HG03342 (cell line): ENCODE measurements at regions not wholly inside any gene's neighbourhood (a gene's known extent, or its start where the extent isn't known, plus 50 kb on each side); places are given as distances from the start of the nearest gene placed in this dataset.

ENCODE experiments used
- ATAC-seq: cut with Tn5 transposase; IDR thresholded peaks from one replicate; pipeline ENCODE4 v1.9.1; 2021; ENCODE audit warnings: mild to moderate bottlenecking, moderate library complexity; ENCODE audit not compliant: unreplicated experiment

- no peak for ATAC-seq
These were observed 491.3 kb downstream of the OTOL1 start for GRCh38 chr3:161987933-161988332.

GRCh38 chr3:161989012-161989411 lies 492.4 kb downstream of the OTOL1 start:
- ATAC-seq = no peak

GRCh38 chr3:161990036-161990435 lies 493.4 kb downstream of the OTOL1 start:
- ATAC-seq = no peak

- no peak for ATAC-seq
These were observed 495.4 kb downstream of the OTOL1 start for GRCh38 chr3:161991901-161992540.

GRCh38 chr3:161999846-162000245 lies 503.2 kb downstream of the OTOL1 start:
- no peak for ATAC-seq

- no peak for ATAC-seq
These were observed 511.1 kb downstream of the OTOL1 start for GRCh38 chr3:162007722-162008121.

- no peak for ATAC-seq
These were observed 516.0 kb downstream of the OTOL1 start for GRCh38 chr3:162012633-162013032.

- no peak for ATAC-seq
These were observed 517.7 kb downstream of the OTOL1 start for GRCh38 chr3:162014284-162014683.

- ATAC-seq = no peak
These were observed 519.2 kb downstream of the OTOL1 start for GRCh38 chr3:162015856-162016255.

GRCh38 chr3:162019817-162020216 lies 523.2 kb downstream of the OTOL1 start:
- no peak for ATAC-seq

GRCh38 chr3:162021206-162021605 lies 524.6 kb downstream of the OTOL1 start:
- no peak for ATAC-seq

- ATAC-seq = no peak
These were observed 526.3 kb downstream of the OTOL1 start for GRCh38 chr3:162022911-162023310.

GRCh38 chr3:162029736-162030135 lies 533.1 kb downstream of the OTOL1 start:
- no peak for ATAC-seq

- no peak for ATAC-seq
These were observed 537.8 kb downstream of the OTOL1 start for GRCh38 chr3:162034368-162034767.

- ATAC-seq = no peak
These were observed 545.0 kb downstream of the OTOL1 start for GRCh38 chr3:162041622-162042021.

GRCh38 chr3:162052636-162053035 lies 556.0 kb downstream of the OTOL1 start:
- ATAC-seq = no peak

GRCh38 chr3:162072656-162073164 lies 576.1 kb downstream of the OTOL1 start:
- no peak for ATAC-seq

- ATAC-seq = no peak
These were observed 576.9 kb downstream of the OTOL1 start for GRCh38 chr3:162073422-162073975.

GRCh38 chr3:162077108-162077507 lies 580.5 kb downstream of the OTOL1 start:
- ATAC-seq = no peak

GRCh38 chr3:162082516-162082915 lies 585.9 kb downstream of the OTOL1 start:
- ATAC-seq = no peak

GRCh38 chr3:162087361-162087760 lies 590.8 kb downstream of the OTOL1 start:
- ATAC-seq = no peak

GRCh38 chr3:162092751-162093150 lies 596.1 kb downstream of the OTOL1 start:
- no peak for ATAC-seq

- ATAC-seq = no peak
These were observed 597.7 kb downstream of the OTOL1 start for GRCh38 chr3:162094301-162094700.
